Stimulated activated naive CD4-positive, alpha-beta T cell (primary cell): ENCODE measurements at regions not wholly inside any gene's neighbourhood (a gene's known extent, or its start where the extent isn't known, plus 50 kb on each side); places are given as distances from the start of the nearest gene placed in this dataset.
"Not testable (repeated sequence)": the region's sequence is repeated elsewhere in the genome, so short reads cannot be mapped to it uniquely, and the experiment has no call there.

Experiments
- DNase-seq, 6 experiments: peaks; one replicate each; lab custom pipeline; 2025; lab: John Stamatoyannopoulos, UW

DNA sequence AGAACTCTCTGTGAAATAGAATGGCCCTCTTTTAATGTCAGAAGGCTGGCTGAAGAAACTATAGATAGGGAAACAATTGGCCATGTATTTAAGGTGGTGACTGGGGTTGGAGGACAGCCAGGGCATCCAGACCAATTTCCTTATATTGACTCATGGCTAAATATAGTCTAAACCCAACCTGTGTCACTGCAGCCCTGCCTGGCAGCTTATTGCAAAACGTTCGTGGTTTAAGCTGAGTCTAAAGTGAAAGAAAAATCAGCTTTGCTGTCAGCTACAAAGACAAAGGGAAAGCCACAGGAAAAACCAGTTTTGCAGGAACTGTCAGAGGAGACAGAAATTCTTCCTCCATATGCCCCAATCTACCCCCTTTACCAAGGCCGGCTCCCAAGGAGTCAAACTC is 902.8 kb upstream of the NDST4 start:
- DNase-seq: no peak

DNA sequence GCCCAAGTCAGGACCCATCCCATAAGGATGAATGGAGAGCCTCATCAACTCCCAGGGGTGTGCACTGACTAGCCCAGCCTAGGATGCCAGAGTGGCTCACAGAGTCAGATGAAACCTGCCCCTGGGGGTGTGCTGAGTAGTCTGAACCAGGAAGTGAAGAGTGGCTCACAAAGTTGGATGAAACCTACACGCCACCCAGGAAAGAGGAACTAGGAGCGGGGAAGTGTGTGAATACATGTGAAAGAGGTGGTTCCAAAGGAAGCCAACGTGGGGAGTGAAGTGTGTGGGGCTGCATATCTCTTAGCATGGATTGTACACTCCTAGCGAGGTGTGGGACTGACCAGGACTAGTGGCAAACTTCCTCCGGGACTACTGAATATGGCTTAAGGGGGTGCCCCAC is 902.1 kb upstream of the NDST4 start:
- no peak for DNase-seq

GRCh38 chr4:116015062-116015461 is 901.6 kb upstream of the NDST4 start:
- DNase-seq: no peak

DNA sequence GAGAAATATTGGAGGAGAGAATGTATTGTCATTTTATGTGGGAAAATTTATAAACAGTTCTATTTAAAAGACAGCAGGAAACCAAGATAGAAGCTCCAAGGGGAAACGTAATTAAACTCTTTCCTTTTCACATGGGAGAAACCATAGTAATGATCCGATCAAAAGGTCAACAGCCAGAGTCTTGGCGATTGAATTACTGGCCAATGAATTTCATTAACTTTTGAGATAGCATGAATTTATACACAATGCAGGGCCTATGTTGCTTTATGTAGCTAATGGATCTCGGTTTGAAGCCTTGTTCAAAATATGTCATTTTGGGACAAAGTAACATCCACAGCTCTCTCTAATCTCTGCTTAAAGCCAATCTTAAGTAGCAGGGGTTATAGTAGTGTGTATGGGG is 897.5 kb upstream of the NDST4 start:
- no peak for DNase-seq

- no peak for DNase-seq
Observed at GRCh38 chr4:116005806-116006088, 892.3 kb upstream of the NDST4 start.

DNA sequence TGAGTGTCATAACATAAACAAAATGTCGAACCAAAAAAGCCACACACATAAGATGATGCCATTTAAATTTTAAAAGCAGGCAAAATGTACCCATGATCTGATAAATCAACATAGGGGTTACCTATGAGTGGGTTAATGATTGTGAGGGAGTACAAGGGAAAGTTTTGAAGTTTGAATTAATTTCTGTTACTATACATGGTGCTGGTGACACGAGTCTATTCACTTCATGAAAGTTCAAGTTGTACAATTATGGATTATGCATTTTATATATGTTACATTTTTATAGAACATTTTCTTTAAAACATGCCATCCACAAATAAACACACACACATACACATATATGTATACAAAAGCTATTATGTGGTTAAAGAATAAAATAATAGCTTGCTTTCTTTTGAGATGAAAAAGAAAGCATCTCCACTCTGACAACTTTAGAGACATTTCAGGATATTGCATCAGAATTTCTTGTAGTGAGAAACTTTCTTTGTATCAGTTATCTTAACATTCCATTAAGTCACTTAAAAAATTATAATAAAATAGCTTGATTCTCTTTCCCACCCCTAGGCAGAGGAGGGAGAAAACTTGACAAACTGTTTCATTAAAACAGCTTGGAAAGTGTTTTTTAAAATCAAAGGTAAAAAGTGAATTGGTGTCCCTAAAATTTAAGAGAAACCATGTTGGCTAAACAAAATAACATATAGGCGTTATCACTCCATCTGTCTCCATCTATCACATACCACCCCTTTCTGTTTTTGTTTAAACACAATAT is 891.8 kb upstream of the NDST4 start:
- no peak for DNase-seq

DNA sequence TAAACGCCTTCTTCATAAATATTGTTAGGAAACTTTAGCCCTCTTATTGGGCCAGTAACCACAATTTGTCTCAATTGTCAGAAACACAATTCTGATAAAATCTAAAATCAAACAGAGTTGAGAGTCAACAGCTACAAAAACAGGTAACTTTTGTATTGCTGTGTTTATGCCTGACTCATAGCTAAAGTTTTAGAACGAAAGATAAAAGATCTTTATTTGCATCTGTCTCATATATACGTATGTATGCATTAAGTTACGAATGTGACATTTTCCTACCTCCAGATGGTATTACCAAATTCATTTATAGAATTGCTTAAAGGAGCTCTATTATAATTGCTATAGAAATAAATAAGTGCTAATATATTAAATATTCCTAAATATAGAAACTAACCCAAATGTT is 887.9 kb upstream of the NDST4 start:
- no peak for DNase-seq

DNA sequence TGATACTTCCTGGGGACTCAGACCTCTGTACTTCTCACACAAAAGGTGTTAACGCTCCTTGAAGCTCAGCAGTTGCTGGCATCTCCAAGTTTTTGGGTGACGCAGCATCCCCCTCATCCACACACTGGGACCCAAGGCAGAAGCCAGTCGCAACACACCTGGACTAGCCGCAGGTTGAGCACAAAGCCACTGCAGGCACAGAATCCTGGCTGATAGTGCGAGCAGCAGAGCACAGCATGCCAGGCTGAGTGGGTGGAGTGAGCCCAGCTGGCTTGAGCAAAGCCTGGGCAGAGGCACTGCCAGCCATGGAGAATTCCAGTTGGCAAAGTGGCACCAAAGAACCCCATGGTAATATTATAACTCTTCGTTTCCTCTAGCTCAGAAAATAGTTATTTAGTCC is 873.2 kb upstream of the NDST4 start:
- no peak for DNase-seq

DNA sequence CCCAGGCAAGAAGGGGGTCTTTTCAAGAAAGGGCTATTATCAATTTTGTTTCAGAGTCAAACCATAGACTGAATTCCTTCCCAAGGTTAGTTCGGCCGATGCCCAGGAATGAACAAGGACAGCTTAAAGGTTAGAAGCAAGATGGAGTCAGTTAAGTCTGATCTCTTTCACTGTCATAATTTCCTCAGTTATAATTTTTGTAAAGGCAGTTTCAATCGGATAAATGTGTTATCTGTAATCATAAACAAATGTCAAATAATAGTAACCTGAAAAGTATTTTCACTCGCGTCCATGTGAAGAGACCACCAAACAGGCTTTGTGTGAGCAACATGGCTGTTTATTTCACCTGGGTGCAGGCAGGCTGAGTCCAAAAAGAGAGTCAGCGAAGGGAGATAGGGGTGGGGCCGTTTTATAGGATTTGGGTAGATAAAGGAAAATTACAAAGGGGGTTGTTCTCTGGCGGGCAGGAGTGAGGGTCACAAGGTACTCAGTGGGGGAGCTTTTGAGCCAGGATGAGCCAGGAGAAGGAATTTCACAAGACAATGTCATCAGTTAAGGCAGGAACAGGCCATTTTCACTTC is 862.1 kb upstream of the NDST4 start:
- not testable (repeated sequence) for DNase-seq

DNA sequence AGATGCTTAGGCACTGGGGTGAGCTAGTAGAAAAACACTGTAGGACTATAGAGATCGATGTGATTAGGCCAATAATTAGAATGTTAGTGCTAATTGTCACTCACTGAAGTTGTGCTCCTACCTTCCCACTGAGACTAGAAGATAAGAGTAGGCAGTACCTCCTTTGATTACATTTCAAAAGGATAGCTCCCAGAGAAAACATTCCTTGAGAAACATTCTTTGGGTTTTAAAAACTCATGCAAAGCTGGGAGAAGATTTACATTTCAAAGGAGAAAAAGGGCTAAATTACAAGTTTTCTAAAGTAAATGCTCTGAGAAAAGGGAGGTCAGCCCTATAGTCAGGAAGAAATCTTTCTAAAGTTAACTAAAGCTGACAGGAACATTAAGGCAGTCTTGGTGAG is 860.3 kb upstream of the NDST4 start:
- no peak for DNase-seq

- no peak for DNase-seq
Observed at GRCh38 chr4:115972967-115973366, 859.5 kb upstream of the NDST4 start.

- no peak for DNase-seq
Observed at GRCh38 chr4:115970859-115971258, 857.4 kb upstream of the NDST4 start.

DNA sequence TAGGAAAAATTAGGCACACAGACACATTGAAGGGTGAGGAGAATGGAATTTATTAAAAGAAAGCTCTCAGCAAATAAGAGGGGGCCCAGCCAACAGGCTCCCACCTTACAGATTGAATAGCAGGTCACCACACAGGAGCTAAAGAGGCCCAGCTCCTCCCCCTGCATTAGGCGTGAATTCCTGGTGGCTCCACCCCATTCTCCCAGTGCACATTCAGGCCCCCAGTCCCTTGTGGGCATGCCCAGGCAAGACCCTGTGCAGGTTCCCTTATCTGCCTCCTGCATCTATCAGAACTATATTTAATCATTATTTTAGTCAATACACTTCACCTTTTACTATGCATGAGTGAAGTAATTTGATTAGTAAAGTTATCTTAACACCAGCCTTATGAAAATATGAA is 856.3 kb upstream of the NDST4 start:
- DNase-seq: no peak

- DNase-seq: no peak
Observed at GRCh38 chr4:115965588-115965987, 852.2 kb upstream of the NDST4 start.

DNA sequence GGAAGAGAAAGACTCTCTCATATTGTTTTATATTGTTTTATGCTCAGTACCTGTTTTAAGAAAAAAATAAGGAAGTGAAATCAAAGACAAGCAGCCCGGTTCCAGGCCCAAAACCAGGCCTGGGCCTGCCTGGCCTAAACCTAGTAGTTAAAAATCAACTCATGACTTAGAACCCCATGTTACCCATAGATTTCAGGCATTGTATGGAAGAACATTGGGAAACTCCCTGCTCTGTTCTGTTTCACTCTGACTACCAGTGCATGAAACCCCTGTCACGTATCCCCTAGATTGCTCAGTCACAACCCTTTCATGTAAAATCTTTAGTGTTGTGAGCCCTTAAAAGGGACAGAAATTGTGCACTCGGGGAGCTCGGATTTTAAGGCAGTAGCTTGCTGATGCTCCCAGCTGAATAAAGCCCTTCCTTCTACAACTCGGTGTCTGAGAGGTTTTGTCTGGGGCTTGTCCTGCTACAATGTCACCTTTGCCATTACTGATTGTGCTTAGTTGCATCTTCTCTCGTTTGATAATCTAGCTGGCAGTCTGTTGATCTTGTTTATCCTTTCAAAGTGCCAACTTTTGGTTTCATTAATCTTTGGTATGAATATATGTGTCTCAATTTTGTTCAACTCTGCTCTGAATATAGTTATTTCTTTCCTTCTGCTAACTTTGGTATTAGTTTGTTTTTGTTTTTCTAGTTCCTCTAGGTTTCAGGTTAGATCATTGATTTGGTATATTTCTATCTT is 842.8 kb upstream of the NDST4 start:
- DNase-seq: not testable (repeated sequence)

DNA sequence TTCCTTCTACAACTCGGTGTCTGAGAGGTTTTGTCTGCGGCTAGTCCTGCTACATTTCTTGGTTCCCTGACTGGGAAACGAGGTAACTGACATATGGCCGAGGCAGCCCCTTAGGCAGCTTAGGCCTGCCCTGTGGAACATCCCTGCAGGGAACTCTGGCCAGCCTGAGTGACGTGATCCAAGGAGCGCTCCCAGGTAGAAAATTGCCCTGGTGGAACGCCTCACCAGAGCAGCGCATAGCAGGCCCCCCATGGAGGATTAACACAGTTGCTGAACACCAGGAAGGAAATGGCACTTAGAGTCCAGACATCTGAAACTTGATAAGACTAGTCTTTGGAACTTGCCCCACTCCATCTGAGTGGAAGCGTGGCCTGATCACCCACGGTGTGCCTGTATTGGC is 837.4 kb upstream of the NDST4 start:
- DNase-seq: no peak

DNA sequence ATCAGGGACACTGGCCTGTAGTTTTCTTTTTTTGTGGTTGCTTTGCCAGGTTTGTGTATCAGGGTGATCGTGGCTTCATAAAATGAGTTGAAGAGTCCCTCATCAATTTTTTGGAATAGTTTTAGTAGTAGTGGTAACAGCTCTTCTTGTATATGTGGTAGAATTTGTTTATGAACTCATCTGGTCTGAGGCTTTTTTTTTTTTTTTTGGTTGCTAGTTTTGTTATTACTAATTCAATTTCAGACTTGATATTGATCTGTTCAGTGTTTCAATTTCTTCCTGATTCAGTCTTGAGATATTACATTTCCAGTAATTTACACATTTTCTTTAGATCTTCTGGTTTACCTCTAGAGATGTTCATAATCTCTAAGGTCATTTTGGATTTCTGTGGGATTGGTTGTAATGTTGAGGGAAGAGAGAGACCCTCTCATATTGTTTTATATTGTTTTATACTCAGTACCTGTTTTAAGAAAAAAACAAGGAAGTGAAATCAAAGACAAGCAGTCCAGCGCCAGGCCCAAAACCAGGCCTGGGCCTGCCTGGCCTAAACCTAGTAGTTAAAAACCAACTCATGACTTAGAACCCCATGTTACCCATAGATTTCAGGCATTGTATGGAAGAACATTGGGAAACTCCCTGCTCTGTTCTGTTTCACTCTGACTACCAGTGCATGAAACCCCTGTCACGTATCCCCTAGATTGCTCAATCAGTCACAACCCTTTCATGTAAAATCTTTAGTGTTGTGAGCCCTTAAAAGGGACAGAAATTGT is 836.7 kb upstream of the NDST4 start:
- DNase-seq: not testable (repeated sequence)

DNA sequence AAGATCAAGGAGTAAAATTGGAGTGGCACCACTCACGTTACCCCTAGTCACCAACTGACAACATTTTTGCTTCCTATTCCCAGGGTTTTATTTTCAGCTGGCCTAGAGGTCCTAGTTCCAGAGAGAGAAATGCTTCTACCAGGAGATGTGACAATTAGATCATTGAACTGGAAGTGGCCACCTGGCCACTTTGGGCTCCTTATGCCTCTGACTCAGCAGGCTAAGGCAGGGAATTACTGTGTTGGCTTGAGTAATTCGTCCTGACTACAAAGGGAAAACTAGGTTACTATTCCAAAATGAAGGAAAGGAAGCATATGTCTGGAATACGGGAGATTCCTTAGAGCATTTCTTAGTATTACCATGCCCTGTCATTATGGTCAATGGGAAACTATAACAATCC is 831.6 kb upstream of the NDST4 start:
- DNase-seq: no peak

GRCh38 chr4:115944146-115944905 is 830.9 kb upstream of the NDST4 start:
- DNase-seq: no peak

GRCh38 chr4:115938764-115939443 is 825.5 kb upstream of the NDST4 start:
- DNase-seq: no peak

GRCh38 chr4:115929373-115929772 is 816.0 kb upstream of the NDST4 start:
- DNase-seq: no peak
